ENCODE measurements at regions not wholly inside any gene's neighbourhood (a gene's known extent, or its start where the extent isn't known, plus 50 kb on each side); places are given as distances from the start of the nearest gene placed in this dataset.

- no peak for TF ChIP-seq POLR2A (IDR thresholded peaks at IDR 0.05)
- TF ChIP-seq POLR2AphosphoS5 (IDR thresholded peaks at IDR 0.05; ENCODE audit: insufficient read depth in 1 of 2, low read depth in 1 of 2) = no peak
Measured at GRCh38 chr2:240320204-240320993, 115.1 kb upstream of the GPC1 start.
